ENCODE measurements at regions not wholly inside any gene's neighbourhood (a gene's known extent, or its start where the extent isn't known, plus 50 kb on each side); places are given as distances from the start of the nearest gene placed in this dataset.

GRCh38 chr2:164182116-164182627, 439.1 kb downstream of the GRB14 start:
- no peak overlapping the region for H3K4me3 ChIP-seq (ENCODE audit: control insufficient read depth, low read depth, low read length)
- DNase-seq (ENCODE audit: low read depth), result no peak
- TF ChIP-seq CTCF (IDR thresholded peaks at IDR 0.05; ENCODE audit: control insufficient read depth, insufficient read depth, low read depth, low read length, missing control alignments), result no peak

- no peak overlapping the region for H3K4me3 ChIP-seq (ENCODE audit: control insufficient read depth, low read depth, low read length)
- no peak for DNase-seq (ENCODE audit: low read depth)
- no peak for TF ChIP-seq CTCF (IDR thresholded peaks at IDR 0.05; ENCODE audit: control insufficient read depth, insufficient read depth, low read depth, low read length, missing control alignments)
These were observed 442.3 kb downstream of the GRB14 start for GRCh38 chr2:164178835-164179465.

- DNase-seq (ENCODE audit: low read depth), result no peak
- no peak for TF ChIP-seq CTCF (IDR thresholded peaks at IDR 0.05; ENCODE audit: control insufficient read depth, insufficient read depth, low read depth, low read length, missing control alignments)
- no peak overlapping the region for H3K4me3 ChIP-seq (ENCODE audit: control insufficient read depth, low read depth, low read length)
These were observed 428.8 kb upstream of the FIGN start for GRCh38 chr2:164164602-164165001.

- no peak for TF ChIP-seq CTCF (IDR thresholded peaks at IDR 0.05; ENCODE audit: control insufficient read depth, insufficient read depth, low read depth, low read length, missing control alignments)
- H3K4me3 ChIP-seq (ENCODE audit: control insufficient read depth, low read depth, low read length), result no peak overlapping the region
- no peak for DNase-seq (ENCODE audit: low read depth)
These were observed 419.8 kb upstream of the FIGN start for GRCh38 chr2:164155558-164155957.

GRCh38 chr2:164151522-164151921, 415.7 kb upstream of the FIGN start:
- no peak for TF ChIP-seq CTCF (IDR thresholded peaks at IDR 0.05; ENCODE audit: control insufficient read depth, insufficient read depth, low read depth, low read length, missing control alignments)
- DNase-seq (ENCODE audit: low read depth), result no peak
- H3K4me3 ChIP-seq (ENCODE audit: control insufficient read depth, low read depth, low read length), result no peak overlapping the region

- no peak overlapping the region for H3K4me3 ChIP-seq (ENCODE audit: control insufficient read depth, low read depth, low read length)
- no peak for DNase-seq (ENCODE audit: low read depth)
- no peak for TF ChIP-seq CTCF (IDR thresholded peaks at IDR 0.05; ENCODE audit: control insufficient read depth, insufficient read depth, low read depth, low read length, missing control alignments)
These were observed 414.8 kb upstream of the FIGN start for GRCh38 chr2:164150604-164151003.
